RWPE2 (cell line): ENCODE measurements at regions not wholly inside any gene's neighbourhood (a gene's known extent, or its start where the extent isn't known, plus 50 kb on each side); places are given as distances from the start of the nearest gene placed in this dataset.
"Not testable (repeated sequence)": the region's sequence is repeated elsewhere in the genome, so short reads cannot be mapped to it uniquely, and the experiment has no call there.

Experiments used
- ATAC-seq: fragments of 200-7000 bp; cut with Tn5 transposase; 3 replicates; pipeline ENCODE4 v1.9.1; 2021; ENCODE audit warnings: low read depth
- DNase-seq: peaks from one replicate; pipeline ENCODE4 v3.0.0-alpha.2; 2020; ENCODE audit warnings: low spot score
- H3K27ac ChIP-seq: fragments of 450-650 bp; 2 replicates; pipeline ENCODE4 v1.5.1; 2017; ENCODE audit warnings: mild to moderate bottlenecking; ENCODE audit not compliant: poor library complexity, severe bottlenecking
- H3K27me3 ChIP-seq: fragments of 250-450 bp; sonication (Bioruptor Pico); 2 replicates; pipeline ENCODE4 v1.5.1; 2021; ENCODE audit warnings: mild to moderate bottlenecking, moderate library complexity; ENCODE audit not compliant: insufficient read depth, poor library complexity, severe bottlenecking
- H3K36me3 ChIP-seq: fragments of 250-450 bp; sonication (Bioruptor Pico); 2 replicates; pipeline ENCODE4 v1.5.1; 2020; ENCODE audit warnings: low read depth, mild to moderate bottlenecking, moderate library complexity
- H3K4me1 ChIP-seq: fragments of 250-450 bp; sonication (Bioruptor Pico); 2 replicates; pipeline ENCODE4 v1.5.1; 2021; ENCODE audit warnings: mild to moderate bottlenecking, moderate library complexity; ENCODE audit not compliant: insufficient read depth, poor library complexity, severe bottlenecking
- H3K4me3 ChIP-seq: fragments of 250-450 bp; sonication (Bioruptor Pico); 2 replicates; pipeline ENCODE4 v1.5.1; 2021; ENCODE audit warnings: mild to moderate bottlenecking, moderate library complexity; ENCODE audit not compliant: severe bottlenecking
- H3K9me3 ChIP-seq: fragments of 250-450 bp; sonication (Bioruptor Pico); 2 replicates; pipeline ENCODE4 v1.5.1; 2021; ENCODE audit warnings: mild to moderate bottlenecking, moderate library complexity; ENCODE audit not compliant: severe bottlenecking
- TF ChIP-seq, protein P1 (sequence below): fragments of 450-650 bp; IDR thresholded peaks from one replicate; pipeline ENCODE4 v1.5.1; 2017; ENCODE audit warnings: mild to moderate bottlenecking, moderate library complexity; ENCODE audit not compliant: poor library complexity, severe bottlenecking

GRCh38 chr16:35149550-35149949 lies 1690.1 kb downstream of the TP53TG3F start:
- Histone ChIP-seq H3K9me3 (peaks cover 3% of the 10 kb centered on the region), H3K27me3 (no peaks in the 10 kb centered on the region), H3K27ac (no peak overlapping the region), H3K4me1 (no peaks in the 10 kb centered on the region), H3K4me3 (no peak overlapping the region), H3K36me3 (no peaks in the 10 kb centered on the region)
- TF ChIP-seq, protein P1, sequence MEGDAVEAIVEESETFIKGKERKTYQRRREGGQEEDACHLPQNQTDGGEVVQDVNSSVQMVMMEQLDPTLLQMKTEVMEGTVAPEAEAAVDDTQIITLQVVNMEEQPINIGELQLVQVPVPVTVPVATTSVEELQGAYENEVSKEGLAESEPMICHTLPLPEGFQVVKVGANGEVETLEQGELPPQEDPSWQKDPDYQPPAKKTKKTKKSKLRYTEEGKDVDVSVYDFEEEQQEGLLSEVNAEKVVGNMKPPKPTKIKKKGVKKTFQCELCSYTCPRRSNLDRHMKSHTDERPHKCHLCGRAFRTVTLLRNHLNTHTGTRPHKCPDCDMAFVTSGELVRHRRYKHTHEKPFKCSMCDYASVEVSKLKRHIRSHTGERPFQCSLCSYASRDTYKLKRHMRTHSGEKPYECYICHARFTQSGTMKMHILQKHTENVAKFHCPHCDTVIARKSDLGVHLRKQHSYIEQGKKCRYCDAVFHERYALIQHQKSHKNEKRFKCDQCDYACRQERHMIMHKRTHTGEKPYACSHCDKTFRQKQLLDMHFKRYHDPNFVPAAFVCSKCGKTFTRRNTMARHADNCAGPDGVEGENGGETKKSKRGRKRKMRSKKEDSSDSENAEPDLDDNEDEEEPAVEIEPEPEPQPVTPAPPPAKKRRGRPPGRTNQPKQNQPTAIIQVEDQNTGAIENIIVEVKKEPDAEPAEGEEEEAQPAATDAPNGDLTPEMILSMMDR = no peak
- DNase-seq = no peak
- ATAC-seq = no peak

DNA sequence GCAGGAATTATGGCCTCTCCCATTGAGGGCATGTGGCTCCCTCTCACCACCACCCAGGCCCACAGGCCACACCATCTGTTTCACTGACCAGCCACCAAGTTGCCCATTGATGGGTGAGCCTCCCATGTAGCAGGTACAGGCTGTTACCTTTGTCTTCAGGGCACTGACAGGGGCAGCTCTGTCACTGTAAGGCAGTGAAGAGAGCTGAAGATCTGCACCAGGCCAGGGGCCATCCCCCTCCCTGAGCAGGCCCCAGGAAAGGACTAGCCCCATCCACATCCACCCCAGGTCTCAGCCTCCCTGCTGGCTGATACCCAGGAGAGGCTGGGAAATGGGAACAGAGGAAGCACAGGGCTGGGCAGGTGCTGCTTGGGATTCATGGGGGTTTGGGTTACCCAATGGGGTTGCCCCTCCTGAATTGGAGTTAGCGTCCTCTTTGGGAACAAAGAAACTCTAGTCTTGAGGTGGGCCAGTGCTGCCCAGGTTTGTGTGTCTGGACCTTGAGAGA lies 1691.4 kb downstream of the TP53TG3F start:
- DNase-seq (no peak), ATAC-seq (no peak)
- Histone ChIP-seq H3K36me3 (no peaks in the 10 kb centered on the region), H3K4me1 (no peaks in the 10 kb centered on the region), H3K27ac (no peak overlapping the region), H3K9me3 (peaks cover 3% of the 10 kb centered on the region), H3K27me3 (no peaks in the 10 kb centered on the region), H3K4me3 (no peak overlapping the region)
- TF ChIP-seq, protein P1 = no peak

DNA sequence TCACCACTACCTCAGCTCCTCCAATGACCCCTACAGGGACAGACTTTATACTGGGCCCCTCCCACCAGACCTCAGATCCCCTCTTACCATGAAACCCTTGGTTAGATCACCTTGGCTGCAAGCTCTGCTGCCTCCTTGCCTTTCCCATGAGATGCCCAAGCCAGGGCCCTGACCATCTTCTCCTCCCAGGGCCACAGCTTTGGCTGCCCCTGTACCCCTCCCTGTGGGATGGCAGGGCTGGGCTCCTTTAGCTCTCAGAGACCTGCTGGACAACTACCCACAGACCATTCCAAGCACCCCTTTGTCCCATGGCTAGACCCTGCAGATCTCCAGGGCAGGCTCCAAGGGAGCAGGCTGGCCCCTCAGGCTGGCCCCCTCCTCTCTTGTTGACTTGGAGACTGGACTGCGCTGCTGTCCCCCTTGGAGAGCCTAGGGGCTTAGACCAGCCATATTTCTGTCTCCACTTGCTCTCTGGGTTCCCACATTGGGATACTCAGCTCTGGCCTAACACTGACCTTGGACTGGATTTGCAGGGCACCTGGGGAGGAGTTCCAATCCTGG lies 1692.7 kb downstream of the TP53TG3F start:
- Histone ChIP-seq H3K27me3 (no peaks in the 10 kb centered on the region), H3K9me3 (peaks cover 4% of the 10 kb centered on the region), H3K4me1 (no peaks in the 10 kb centered on the region), H3K4me3 (no peak overlapping the region), H3K27ac (no peak overlapping the region), H3K36me3 (no peaks in the 10 kb centered on the region)
- DNase-seq (no peak), ATAC-seq (no peak)
- TF ChIP-seq, protein P1 = no peak

- peaks cover 2% of the 10 kb centered on the region for H3K9me3 ChIP-seq
- no peaks in the 10 kb centered on the region for H3K4me1 ChIP-seq
- H3K36me3 ChIP-seq = no peaks in the 10 kb centered on the region
- TF ChIP-seq, protein P1 = no peak
- no peak for ATAC-seq
- no peak overlapping the region for H3K4me3 ChIP-seq
- no peaks in the 10 kb centered on the region for H3K27me3 ChIP-seq
- no peak for DNase-seq
- H3K27ac ChIP-seq = no peak overlapping the region
Observed at GRCh38 chr16:35154627-35155026, 1695.2 kb downstream of the TP53TG3F start.

DNA sequence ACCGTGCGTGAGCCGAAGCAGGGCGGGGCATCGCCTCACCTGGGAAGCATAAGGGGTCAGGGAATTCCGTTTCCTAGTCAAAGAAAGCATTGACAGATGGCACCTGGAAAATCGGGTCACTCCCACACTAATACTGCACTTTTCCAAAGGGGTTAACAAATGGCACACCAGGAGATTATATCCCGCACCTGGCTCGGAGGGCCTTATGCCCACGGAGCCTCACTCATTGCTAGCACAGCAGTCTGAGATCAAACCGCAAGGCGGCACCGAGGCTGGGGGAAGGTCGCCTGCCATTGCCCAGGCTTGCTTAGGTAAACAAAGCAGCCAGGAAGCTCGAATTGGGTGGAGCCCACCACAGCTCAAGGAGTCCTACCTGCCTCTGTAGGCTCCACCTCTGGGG lies 1698.1 kb downstream of the TP53TG3F start:
- H3K27me3 ChIP-seq, H3K27ac ChIP-seq, ATAC-seq, H3K4me1 ChIP-seq, DNase-seq, H3K9me3 ChIP-seq, H3K4me3 ChIP-seq, H3K36me3 ChIP-seq: not testable (repeated sequence)

DNA sequence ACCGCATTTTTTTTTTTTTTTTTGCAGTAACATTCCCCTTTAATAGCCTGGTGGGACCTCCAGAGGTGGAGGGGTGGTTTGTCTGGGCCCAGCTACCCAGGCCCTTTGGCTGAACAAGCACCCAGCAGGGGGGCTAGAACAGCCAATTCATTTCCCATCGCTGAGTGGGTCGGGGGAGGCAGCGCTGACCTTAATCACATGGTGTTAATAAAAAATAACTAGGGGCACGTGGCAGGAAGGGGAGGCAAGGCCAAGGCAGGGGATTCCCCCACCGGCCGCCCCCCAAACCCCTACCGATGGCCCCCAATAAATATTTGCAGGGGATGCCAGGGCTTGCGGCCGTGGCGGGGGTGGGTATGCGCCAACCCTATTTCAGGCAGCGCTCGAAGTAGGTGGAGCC lies 1709.9 kb downstream of the TP53TG3F start:
- H3K4me3 ChIP-seq, DNase-seq, ATAC-seq, H3K36me3 ChIP-seq, H3K27me3 ChIP-seq, H3K9me3 ChIP-seq, H3K27ac ChIP-seq, H3K4me1 ChIP-seq: not testable (repeated sequence)

GRCh38 chr16:35170061-35170460 lies 1710.6 kb downstream of the TP53TG3F start:
- H3K4me3 ChIP-seq, H3K27me3 ChIP-seq, DNase-seq, H3K4me1 ChIP-seq, H3K9me3 ChIP-seq, ATAC-seq, H3K27ac ChIP-seq, H3K36me3 ChIP-seq: not testable (repeated sequence)
